ENCODE measurements at regions not wholly inside any gene's neighbourhood (a gene's known extent, or its start where the extent isn't known, plus 50 kb on each side); places are given as distances from the start of the nearest gene placed in this dataset.

GRCh38 chr2:139825726-139826125 lies 1045.5 kb upstream of the NXPH2 start:
- CTCF ChIA-PET: no interaction called here
- DNase-seq: no peak
- Mint-ChIP-seq H3K9me3 (peaks cover 5% of the 10 kb centered on the region), H3K27ac (no peak overlapping the region), H3K27me3 (no peaks in the 10 kb centered on the region), H3K4me1 (no peaks in the 10 kb centered on the region), H3K36me3 (ENCODE audit: low read depth) (no peaks in the 10 kb centered on the region), H3K4me3 (no peak overlapping the region)
- POLR2A ChIA-PET: no interaction called here

- H3K27ac Mint-ChIP-seq: no peak overlapping the region
- no peaks in the 10 kb centered on the region for H3K4me1 Mint-ChIP-seq
- no peaks in the 10 kb centered on the region for H3K9me3 Mint-ChIP-seq
- CTCF ChIA-PET: no interaction called here
- no peaks in the 10 kb centered on the region for H3K27me3 Mint-ChIP-seq
- no peak overlapping the region for H3K4me3 Mint-ChIP-seq
- H3K36me3 Mint-ChIP-seq (ENCODE audit: low read depth): no peaks in the 10 kb centered on the region
- POLR2A ChIA-PET: no interaction called here
- no peak for DNase-seq
These were observed 1039.1 kb upstream of the NXPH2 start for GRCh38 chr2:139819273-139819796.

DNA sequence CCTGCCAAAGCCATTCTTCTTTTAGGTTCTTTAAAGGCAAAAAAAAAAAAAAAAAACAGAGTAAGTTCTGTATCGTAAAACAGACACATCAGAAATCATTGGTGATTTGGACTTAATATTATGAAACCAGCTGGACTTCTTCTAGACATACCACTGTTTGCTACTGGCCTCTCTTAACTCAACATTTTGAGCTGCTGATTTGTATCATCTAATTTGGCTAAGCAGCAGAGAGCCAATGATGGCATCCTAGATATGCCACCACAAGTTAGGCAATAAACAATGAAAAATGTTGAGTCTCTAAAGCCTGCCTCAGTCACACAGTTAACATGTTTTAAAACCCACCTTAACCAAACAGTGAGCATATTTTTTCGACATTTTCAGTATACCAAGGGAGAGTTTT lies 1034.3 kb upstream of the NXPH2 start:
- H3K27me3 Mint-ChIP-seq: no peaks in the 10 kb centered on the region
- H3K9me3 Mint-ChIP-seq: no peaks in the 10 kb centered on the region
- no peaks in the 10 kb centered on the region for H3K4me1 Mint-ChIP-seq
- H3K4me3 Mint-ChIP-seq: no peak overlapping the region
- H3K36me3 Mint-ChIP-seq (ENCODE audit: low read depth): no peaks in the 10 kb centered on the region
- CTCF ChIA-PET: interaction anchor here (0.7 kb wide), 1 partner anchor 1404 kb away, joined by 6 read pairs; no protein-coding TSS in a partner anchor
- POLR2A ChIA-PET: no interaction called here
- no peak overlapping the region for H3K27ac Mint-ChIP-seq
- no peak for DNase-seq

- Mint-ChIP-seq H3K36me3 (ENCODE audit: low read depth) (no peaks in the 10 kb centered on the region), H3K9me3 (no peaks in the 10 kb centered on the region), H3K27me3 (no peaks in the 10 kb centered on the region), H3K4me3 (no peak overlapping the region), H3K4me1 (no peaks in the 10 kb centered on the region), H3K27ac (no peak overlapping the region)
- CTCF ChIA-PET: no interaction called here
- POLR2A ChIA-PET: no interaction called here
- DNase-seq: no peak
These were observed 1033.2 kb upstream of the NXPH2 start for GRCh38 chr2:139813340-139813739.

DNA sequence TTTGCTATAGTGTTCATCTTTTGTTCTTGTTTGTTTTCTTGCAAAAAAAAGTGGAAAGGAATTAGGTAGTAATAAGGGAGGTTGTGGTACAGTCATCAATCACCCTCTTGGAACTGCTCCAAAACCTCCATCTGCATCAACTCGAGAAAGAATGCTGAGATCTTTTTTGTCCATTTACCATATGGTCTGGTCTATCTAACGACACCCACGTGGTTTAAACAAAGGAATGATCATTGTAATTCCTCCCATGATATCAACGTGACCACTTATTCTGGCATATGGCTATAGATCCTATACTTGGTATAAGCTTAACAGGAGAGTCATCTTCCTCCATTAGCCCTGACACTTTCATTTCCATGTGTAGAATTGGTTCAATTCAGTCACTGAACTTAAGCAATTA lies 1025.3 kb upstream of the NXPH2 start:
- no peaks in the 10 kb centered on the region for H3K27me3 Mint-ChIP-seq
- no peak for DNase-seq
- no peaks in the 10 kb centered on the region for H3K4me1 Mint-ChIP-seq
- H3K9me3 Mint-ChIP-seq: no peaks in the 10 kb centered on the region
- CTCF ChIA-PET: no interaction called here
- POLR2A ChIA-PET: no interaction called here
- H3K27ac Mint-ChIP-seq: no peak overlapping the region
- no peaks in the 10 kb centered on the region for H3K36me3 Mint-ChIP-seq (ENCODE audit: low read depth)
- H3K4me3 Mint-ChIP-seq: no peak overlapping the region

- Mint-ChIP-seq H3K27ac (no peak overlapping the region), H3K36me3 (ENCODE audit: low read depth) (no peaks in the 10 kb centered on the region), H3K4me1 (no peaks in the 10 kb centered on the region), H3K9me3 (peaks cover 4% of the 10 kb centered on the region), H3K27me3 (no peaks in the 10 kb centered on the region), H3K4me3 (no peak overlapping the region)
- DNase-seq: no peak
- ChIA-PET CTCF (no interaction called here), POLR2A (no interaction called here)
These were observed 1018.2 kb upstream of the NXPH2 start for GRCh38 chr2:139798391-139798790.

- peaks cover 4% of the 10 kb centered on the region for H3K9me3 Mint-ChIP-seq
- H3K27me3 Mint-ChIP-seq: no peaks in the 10 kb centered on the region
- no peak overlapping the region for H3K27ac Mint-ChIP-seq
- no peaks in the 10 kb centered on the region for H3K36me3 Mint-ChIP-seq (ENCODE audit: low read depth)
- no peak for DNase-seq
- ChIA-PET CTCF (no interaction called here), POLR2A (no interaction called here)
- H3K4me3 Mint-ChIP-seq: no peak overlapping the region
- H3K4me1 Mint-ChIP-seq: no peaks in the 10 kb centered on the region
These were observed 1010.9 kb upstream of the NXPH2 start for GRCh38 chr2:139790807-139791752.

DNA sequence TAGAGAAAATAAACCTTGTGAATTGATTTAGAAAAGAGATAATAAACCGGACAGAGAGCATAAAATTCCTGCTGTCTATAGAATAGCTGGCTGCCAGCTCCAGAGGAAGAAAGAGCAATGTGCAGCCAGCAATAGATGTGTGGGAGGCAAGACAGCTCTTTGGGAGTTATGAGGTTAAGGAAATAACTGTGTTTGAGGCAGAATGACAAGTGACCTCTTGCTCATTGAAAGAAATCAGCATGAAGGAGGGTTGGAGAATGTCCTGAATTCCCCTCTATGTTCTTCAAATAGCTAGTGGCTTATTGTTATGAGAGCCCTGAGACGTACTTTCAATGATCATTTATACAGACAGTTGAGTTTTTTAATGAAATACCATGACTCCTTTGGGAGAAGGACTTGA lies 1009.9 kb upstream of the NXPH2 start:
- no peaks in the 10 kb centered on the region for H3K4me1 Mint-ChIP-seq
- no peak overlapping the region for H3K4me3 Mint-ChIP-seq
- H3K36me3 Mint-ChIP-seq (ENCODE audit: low read depth): no peaks in the 10 kb centered on the region
- H3K9me3 Mint-ChIP-seq: peaks cover 4% of the 10 kb centered on the region
- H3K27me3 Mint-ChIP-seq: no peaks in the 10 kb centered on the region
- ChIA-PET CTCF (no interaction called here), POLR2A (no interaction called here)
- DNase-seq: no peak
- no peak overlapping the region for H3K27ac Mint-ChIP-seq

- POLR2A ChIA-PET: no interaction called here
- H3K27ac Mint-ChIP-seq: no peak overlapping the region
- H3K4me1 Mint-ChIP-seq: no peaks in the 10 kb centered on the region
- no peak overlapping the region for H3K4me3 Mint-ChIP-seq
- no peaks in the 10 kb centered on the region for H3K36me3 Mint-ChIP-seq (ENCODE audit: low read depth)
- CTCF ChIA-PET: no interaction called here
- H3K27me3 Mint-ChIP-seq: no peaks in the 10 kb centered on the region
- DNase-seq: no peak
- H3K9me3 Mint-ChIP-seq: no peaks in the 10 kb centered on the region
These were observed 998.5 kb upstream of the NXPH2 start for GRCh38 chr2:139778732-139779131.

DNA sequence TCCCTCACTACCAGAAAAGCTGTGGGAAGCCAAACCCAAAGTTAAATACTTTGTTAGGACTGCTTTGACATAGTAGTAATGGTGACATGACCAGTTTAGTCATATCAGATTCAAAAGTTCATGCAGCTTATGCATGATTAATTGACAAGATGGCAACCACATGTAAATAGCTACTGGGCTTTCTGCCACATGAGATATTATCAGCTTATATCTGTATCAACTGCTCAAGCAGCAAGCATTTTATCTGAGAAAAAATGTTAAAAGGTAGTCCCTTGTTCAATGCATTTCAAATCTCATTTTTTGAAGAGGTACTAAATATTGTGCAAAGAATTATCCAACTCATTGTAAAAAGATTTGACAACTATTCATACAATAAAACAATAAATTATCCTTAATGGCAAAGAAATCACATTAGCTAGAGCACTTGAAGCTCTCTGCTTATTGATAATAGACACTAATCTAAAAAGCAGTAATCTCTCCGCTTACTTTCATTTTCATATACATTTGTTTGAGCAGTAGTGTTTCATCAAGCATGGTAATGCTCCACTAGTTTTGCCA lies 993.6 kb upstream of the NXPH2 start:
- H3K4me1 Mint-ChIP-seq: no peaks in the 10 kb centered on the region
- no peak for DNase-seq
- H3K36me3 Mint-ChIP-seq (ENCODE audit: low read depth): no peaks in the 10 kb centered on the region
- ChIA-PET POLR2A (no interaction called here), CTCF (no interaction called here)
- H3K27ac Mint-ChIP-seq: no peak overlapping the region
- no peaks in the 10 kb centered on the region for H3K27me3 Mint-ChIP-seq
- H3K4me3 Mint-ChIP-seq: no peak overlapping the region
- H3K9me3 Mint-ChIP-seq: no peaks in the 10 kb centered on the region

DNA sequence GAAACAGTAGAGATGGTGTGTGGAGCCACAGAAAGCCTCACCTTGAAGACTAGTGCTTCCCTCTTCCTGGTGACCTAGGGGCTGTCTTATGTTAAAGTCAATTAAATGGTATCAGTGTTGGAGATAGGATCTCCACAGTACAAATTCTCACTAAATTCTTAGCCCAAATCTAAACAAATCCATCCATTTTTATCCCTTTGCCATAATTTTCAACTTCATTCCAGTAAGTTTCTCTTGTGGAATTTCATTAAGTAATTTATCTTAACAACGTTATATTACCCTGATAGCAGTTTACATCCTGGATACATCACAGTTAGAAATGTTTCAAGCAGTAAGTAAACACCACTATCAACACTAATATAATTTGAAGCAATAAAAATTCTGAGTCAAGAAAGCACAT lies 989.4 kb upstream of the NXPH2 start:
- Mint-ChIP-seq H3K27me3 (no peaks in the 10 kb centered on the region), H3K27ac (no peak overlapping the region), H3K36me3 (ENCODE audit: low read depth) (no peaks in the 10 kb centered on the region), H3K4me1 (no peaks in the 10 kb centered on the region), H3K9me3 (no peaks in the 10 kb centered on the region), H3K4me3 (no peak overlapping the region)
- CTCF ChIA-PET: no interaction called here
- POLR2A ChIA-PET: no interaction called here
- DNase-seq: no peak

DNA sequence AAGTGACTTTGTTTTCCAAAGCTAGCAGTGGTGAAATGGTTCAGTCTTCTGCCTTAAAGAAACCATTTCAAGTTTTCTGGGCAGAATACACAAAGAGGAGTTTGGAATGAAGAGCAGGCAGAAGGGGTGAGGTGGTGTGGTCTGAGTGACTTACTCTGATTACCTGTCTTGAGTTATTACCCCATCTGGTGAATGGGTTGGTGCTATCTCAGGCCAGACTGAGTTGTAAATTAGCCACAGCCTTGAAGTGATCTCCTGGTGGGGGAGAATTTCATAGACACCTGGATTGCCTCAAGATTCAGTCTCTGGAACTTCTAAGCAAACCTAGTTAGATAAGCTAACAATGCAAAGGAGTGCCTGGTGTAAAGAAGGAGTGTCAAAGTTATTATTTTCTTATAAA lies 983.5 kb upstream of the NXPH2 start:
- POLR2A ChIA-PET: no interaction called here
- Mint-ChIP-seq H3K4me3 (no peak overlapping the region), H3K4me1 (no peaks in the 10 kb centered on the region)

DNA sequence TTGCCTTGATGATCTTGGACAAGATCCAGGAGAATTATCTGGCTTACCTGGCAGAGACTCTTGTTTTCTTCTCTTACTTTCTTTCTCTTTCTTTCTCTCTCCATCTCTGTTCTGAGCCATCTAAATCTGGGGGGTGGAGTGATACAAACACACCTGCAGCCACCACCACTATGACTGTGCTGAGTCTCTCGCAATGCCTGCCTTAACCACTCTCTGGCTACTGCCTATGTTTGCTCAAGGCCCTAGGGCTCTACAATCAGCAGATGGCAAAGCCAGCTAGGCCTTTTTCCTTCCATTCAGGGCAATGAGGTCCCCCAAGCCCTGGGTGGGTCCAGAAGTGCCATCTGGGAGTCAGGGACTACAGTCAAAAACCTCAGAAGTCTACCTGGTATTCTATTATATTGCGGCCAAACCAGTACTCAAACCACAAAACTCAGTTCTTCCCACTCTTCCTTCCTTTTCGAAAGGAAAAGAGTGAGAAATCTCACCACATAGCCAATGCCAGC lies 978.9 kb upstream of the NXPH2 start:
- no peaks in the 10 kb centered on the region for H3K4me1 Mint-ChIP-seq
- CTCF ChIA-PET: no interaction called here
- no peaks in the 10 kb centered on the region for H3K36me3 Mint-ChIP-seq (ENCODE audit: low read depth)

More for the DNA sequence above, 983.5 kb upstream of the NXPH2 start:
- CTCF ChIA-PET: no interaction called here
- Mint-ChIP-seq H3K36me3 (ENCODE audit: low read depth) (no peaks in the 10 kb centered on the region), H3K9me3 (peaks cover 7% of the 10 kb centered on the region), H3K27ac (no peak overlapping the region), H3K27me3 (no peaks in the 10 kb centered on the region)
- no peak for DNase-seq

GRCh38 chr2:139746901-139747300 lies 966.7 kb upstream of the NXPH2 start:
- H3K4me3 Mint-ChIP-seq: no peak overlapping the region
- H3K9me3 Mint-ChIP-seq: peaks cover 11% of the 10 kb centered on the region
- no peak overlapping the region for H3K27ac Mint-ChIP-seq
- no peak for DNase-seq
- no peaks in the 10 kb centered on the region for H3K27me3 Mint-ChIP-seq
- POLR2A ChIA-PET: no interaction called here
- H3K36me3 Mint-ChIP-seq (ENCODE audit: low read depth): no peaks in the 10 kb centered on the region
- no peaks in the 10 kb centered on the region for H3K4me1 Mint-ChIP-seq
- CTCF ChIA-PET: no interaction called here

More for the DNA sequence above, 978.9 kb upstream of the NXPH2 start:
- no peak overlapping the region for H3K27ac Mint-ChIP-seq
- H3K9me3 Mint-ChIP-seq: peaks cover 26% of the 10 kb centered on the region
- no peaks in the 10 kb centered on the region for H3K27me3 Mint-ChIP-seq
- no peak for DNase-seq
- POLR2A ChIA-PET: no interaction called here
- no peak overlapping the region for H3K4me3 Mint-ChIP-seq
